ENCODE measurements at regions not wholly inside any gene's neighbourhood (a gene's known extent, or its start where the extent isn't known, plus 50 kb on each side); places are given as distances from the start of the nearest gene placed in this dataset.

DNA sequence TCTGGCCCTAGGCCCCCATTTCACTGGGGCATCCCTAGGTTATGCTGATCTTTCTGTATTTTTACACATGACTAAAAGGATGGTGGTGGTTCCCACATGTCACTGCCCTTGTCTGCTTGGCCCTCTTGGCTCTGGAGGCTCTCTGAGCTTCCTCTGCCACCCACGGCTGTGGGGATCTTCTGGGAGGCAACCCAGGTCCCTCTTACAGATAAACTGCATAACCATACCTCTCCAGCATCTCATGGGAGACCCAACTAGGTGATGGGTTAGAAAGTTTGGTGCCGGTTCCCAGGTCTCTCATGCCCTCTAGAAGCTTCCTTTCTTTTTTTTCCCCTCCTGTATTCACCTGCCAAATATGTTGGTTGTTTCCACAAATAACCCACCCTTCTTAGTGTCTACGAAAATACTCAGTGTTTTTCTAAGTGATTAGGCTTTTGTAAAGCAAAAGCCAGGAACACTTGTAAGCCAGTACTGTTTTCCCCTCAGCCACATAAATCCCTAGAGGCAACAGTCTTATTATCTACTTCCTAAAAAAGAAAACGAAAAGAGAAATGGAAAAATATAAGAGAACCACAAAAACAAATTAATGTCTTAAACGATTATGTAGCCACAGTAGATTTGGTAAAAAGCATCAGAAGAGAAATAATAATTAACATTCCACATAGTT is 71.7 kb upstream of the SMLR1 start:
- TF ChIP-seq POLR2AphosphoS5 (IDR thresholded peaks at IDR 0.05; ENCODE audit: low read depth, low read length): no peak
- TF ChIP-seq, protein P1, sequence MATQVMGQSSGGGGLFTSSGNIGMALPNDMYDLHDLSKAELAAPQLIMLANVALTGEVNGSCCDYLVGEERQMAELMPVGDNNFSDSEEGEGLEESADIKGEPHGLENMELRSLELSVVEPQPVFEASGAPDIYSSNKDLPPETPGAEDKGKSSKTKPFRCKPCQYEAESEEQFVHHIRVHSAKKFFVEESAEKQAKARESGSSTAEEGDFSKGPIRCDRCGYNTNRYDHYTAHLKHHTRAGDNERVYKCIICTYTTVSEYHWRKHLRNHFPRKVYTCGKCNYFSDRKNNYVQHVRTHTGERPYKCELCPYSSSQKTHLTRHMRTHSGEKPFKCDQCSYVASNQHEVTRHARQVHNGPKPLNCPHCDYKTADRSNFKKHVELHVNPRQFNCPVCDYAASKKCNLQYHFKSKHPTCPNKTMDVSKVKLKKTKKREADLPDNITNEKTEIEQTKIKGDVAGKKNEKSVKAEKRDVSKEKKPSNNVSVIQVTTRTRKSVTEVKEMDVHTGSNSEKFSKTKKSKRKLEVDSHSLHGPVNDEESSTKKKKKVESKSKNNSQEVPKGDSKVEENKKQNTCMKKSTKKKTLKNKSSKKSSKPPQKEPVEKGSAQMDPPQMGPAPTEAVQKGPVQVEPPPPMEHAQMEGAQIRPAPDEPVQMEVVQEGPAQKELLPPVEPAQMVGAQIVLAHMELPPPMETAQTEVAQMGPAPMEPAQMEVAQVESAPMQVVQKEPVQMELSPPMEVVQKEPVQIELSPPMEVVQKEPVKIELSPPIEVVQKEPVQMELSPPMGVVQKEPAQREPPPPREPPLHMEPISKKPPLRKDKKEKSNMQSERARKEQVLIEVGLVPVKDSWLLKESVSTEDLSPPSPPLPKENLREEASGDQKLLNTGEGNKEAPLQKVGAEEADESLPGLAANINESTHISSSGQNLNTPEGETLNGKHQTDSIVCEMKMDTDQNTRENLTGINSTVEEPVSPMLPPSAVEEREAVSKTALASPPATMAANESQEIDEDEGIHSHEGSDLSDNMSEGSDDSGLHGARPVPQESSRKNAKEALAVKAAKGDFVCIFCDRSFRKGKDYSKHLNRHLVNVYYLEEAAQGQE (IDR thresholded peaks at IDR 0.05; ENCODE audit: insufficient read depth in 1 of 2, low read depth in 2 of 2, low read length in 2 of 2): no peak

All from PFSK-1 (cell line).